Stimulated activated CD4-positive, alpha-beta T cell treated with anti-CD3 and anti-CD28 coated beads, Interleukin-1b, Interleukin-23, amount 100 ng/mL, for 48 hours (primary cell): ENCODE measurements at regions not wholly inside any gene's neighbourhood (a gene's known extent, or its start where the extent isn't known, plus 50 kb on each side); places are given as distances from the start of the nearest gene placed in this dataset.
"Not testable (repeated sequence)": the region's sequence is repeated elsewhere in the genome, so short reads cannot be mapped to it uniquely, and the experiment has no call there.

Experiments
- DNase-seq: peaks from one replicate; pipeline ENCODE4 v3.0.0-alpha.2; 2020

DNA sequence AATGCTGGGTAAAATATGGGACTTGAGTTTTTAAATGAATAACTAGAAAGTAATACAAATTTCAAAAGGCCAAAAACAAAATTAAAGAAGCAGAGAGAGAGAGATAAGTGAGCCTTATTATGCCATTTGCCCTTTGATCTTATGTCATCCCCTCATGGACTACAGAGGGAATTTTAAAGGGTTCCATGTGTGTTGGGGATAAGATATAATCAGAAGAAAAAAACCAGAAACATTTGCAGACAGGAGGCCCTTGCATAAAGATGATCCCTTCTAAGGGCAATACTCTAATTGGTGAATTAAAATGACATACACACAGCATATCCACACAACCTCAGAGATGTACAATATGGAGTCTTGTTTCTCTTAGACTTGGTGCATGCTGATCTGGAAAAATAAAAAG is 406.6 kb upstream of the LARGE1 start:
- no peak for DNase-seq

DNA sequence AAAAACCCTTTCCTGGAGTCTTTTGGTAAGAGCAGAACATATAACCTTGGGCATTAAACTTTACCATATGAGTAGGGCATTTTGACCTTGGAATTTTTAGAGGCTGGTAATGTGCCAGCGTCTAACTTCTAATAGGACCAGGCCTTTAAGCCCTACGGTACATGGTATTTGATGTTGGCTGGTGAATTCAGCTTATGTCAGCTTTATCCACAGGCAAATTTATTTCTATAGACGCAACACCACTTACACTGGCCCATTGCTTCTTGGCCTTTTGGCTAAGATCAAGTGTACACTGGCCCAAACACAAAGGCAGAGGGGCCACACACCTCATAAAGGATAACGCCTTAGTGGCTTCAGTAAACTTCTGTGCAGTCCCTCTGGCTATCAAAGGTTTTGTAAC is 410.2 kb upstream of the LARGE1 start:
- no peak for DNase-seq

DNA sequence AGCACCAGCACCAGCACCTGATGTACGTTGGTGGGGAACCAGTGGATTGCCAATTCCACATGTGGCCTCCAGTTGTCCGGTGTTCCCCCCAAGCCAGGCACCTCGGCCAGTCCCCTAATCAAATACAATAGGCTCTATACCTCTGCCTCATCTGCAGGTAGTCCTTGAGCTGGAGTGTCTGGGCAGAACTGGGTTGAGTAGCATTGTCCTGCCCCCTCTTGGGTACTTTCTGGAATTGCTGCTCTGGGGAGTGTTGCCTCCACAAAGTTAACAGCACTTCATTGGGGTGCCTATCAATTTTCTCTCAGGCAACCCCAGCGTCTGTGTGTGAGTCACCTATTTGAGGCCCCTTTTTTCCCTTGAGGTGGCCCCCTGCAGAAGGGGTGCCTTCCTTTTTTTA is 413.0 kb upstream of the LARGE1 start:
- no peak for DNase-seq

DNA sequence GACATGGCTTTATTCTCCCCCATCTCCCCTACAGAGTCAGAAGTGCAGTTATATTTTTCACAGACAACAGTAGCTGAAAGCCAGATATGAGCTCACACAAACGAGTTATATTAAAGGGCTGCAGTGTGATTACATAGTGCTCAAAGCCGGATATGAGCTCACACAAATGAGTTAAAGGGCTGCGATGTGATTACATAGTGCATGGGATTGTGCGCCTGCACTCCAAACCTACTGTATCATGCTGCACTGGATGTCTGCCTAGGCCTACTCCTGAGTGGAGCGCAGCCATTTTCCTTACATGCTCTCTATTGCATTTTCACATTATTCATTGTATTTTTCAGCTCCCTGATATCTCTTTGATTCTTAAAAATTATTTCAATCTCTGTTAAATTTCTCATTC is 414.6 kb upstream of the LARGE1 start:
- no peak for DNase-seq

DNA sequence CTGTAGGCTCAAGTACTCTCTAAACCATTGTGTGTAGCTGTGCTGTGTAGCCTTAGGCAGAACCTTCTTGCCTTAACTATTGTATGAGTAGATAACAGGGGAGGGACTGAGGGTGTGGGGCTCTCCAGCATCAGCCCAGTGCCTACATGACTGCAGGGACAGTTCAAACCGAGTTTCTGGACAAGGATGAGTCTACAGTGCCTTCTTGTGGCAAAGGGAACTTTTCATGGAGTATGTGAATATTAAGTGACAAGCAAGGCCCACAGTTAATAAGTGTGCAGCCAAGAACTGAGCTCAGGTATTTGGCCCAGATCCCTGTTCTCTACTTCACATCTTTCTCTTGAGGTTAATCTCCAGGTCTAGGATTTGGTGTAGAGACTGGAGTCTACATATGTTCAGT is 424.4 kb upstream of the LARGE1 start:
- DNase-seq, result no peak

DNA sequence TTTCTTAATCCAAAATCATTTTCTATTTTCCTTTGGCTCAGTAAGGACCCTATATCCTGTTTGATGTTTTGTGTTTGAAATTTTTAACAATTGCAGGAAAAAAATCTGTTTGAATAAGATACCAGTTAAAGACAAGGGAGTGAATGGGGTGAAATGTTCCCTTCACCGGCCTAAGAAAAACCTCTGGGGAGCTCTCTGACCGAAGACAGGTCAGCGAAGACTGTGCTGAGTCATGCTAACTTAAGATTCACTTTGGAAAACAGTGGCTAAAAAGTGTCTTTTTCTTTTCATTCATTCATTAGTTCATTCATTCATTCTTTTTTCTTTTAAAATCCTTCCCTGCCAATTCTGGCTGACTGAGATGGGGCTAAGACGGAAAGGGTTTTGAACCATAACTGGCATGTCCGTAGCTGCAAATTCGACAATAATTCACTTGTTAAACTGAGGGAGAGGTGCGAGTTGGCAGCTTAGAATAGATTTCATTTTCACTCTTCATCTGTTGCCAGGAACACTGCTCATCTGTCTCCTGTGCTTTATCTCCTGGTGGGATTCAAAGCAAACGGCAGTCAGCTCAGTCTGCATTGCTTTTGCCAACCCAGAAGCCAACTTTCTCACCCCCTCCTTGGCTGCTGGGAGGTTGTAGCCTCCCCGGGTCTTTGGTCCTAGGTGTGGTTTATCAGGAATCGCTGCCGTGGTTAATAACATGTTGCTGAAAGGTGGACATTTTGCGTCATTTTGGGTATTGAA is 434.0 kb upstream of the LARGE1 start:
- DNase-seq, result no peak

DNA sequence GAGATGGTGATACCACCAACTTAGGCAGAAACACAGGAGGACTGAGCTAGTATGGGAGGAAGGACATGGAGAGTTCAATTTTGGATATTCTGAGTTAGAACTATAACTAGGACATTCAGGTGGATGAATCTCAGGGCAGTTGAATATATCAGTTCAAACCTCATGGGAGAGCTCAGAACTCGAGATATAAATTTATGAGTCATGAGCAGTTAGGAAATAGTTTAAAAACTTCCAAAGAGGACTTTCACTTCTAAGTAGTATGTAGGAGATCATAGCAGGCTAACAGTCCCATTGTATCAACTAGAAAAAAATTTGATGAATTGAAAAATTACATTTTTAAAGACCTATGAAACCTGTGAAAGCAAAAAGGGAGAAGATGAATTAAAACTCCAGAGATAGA is 436.2 kb upstream of the LARGE1 start:
- no peak for DNase-seq

DNA sequence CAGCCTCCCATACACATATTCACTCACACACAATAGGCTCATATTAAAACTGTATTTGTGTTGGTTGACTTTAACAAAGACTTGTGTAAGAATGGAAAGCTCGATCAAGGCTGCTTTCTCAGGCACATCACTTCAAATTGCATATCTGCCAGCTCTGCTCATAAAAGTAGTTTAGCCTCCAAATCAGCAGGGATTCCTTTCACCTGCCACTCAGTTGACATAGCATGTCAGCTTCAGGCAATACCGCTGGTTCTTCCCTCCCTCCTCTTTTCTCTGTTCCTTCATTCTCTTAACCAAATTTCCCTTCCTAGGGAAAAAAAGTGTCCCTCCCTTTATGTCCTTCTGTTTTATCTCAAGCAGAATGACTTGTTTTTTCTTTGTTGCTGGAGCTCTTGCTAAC is 450.4 kb upstream of the LARGE1 start:
- DNase-seq, result no peak

DNA sequence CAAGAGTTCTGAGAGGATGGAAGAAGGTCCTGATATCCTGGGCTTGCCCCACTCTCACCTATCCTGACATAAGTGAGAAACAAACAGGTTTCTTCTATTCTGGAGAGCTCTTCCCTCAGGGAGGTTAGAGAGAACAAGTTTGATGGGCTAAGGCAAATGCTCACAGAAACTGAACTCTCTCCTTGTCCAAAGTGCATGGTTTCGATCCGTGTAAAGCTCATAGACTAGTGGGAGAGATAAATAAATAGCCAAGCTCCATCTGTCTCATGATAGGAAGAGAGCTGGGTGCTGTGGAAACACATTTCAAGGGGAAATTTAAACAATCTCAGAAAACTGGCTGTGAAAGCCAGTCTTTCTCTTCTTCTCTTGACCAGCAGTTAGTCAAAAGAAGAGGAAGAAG is 459.5 kb upstream of the LARGE1 start:
- DNase-seq, result no peak

DNA sequence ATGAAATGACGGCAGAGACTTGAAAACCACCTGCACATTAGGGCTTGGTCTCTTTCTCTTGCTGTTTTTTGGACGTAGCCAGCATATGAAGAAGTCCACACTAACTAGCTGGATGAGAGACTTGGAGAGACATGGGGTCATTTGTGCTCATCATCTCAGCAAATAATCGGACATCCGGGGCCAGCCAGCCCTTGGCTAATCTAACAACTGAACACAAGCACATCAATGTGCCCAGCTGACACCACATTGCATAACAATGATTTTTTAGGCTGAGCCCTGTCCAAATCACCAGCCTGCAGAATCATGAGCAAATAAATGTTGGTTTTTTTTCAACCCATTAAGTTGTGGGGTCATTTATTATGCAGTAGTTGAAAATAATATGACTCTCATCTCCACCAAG is 460.3 kb upstream of the LARGE1 start:
- DNase-seq, result no peak

DNA sequence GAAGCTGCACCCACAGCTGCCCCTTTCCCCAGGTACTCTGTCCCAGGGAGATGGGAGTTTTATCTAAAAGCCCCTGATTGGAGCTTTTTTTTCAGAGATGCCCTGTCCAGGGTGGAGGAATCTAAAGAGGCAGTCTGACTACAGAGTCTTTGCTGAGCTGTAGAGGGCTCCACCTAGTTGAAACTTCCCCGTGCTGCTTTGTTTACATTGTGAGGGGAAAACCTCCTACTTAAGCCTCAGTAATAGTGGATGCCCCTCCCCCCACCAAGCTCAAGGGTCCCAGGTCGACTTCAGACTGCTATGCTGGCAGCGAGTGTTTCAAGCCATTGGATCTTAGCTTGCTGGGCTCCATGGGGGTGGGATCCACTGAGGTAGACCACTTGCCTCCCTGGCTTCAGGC is 470.1 kb upstream of the LARGE1 start:
- no peak for DNase-seq

DNA sequence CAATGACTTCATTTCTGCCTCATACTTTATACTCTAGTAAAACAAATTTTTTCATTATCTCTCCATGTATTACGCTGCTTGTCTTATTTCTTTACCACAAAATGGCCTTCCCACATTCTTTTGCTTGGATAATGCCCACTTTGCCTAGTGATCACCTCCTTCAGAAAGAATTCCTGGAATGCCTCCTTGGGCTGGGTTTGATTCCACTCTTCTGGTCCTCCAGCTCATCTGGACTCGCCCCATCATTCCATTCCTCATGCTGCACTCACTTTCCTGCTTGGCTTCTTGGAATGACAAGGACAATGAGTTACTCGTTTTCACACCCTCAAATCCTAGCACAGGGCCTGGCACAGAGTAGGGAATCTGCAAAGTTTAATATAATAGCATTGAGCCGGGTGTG is 475.1 kb upstream of the LARGE1 start:
- no peak for DNase-seq

DNA sequence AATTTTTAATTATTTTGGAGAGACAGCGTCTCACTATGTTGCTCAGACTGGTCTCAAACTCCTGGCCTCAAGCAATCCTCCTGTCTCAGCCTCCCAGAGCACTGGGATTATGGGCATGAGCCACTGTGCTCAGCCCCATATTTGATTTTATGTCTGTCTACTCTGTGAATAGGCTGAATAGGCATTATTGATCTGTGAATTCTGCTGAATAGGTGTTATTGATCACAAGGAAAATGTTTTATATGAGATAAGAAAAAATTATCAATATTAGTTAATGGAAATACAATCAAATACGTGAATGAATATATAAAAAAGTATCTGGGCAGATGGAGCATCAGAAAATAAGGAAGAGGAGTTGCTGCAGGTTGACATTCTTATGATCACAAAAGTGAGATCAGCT is 483.4 kb upstream of the LARGE1 start:
- no peak for DNase-seq

DNA sequence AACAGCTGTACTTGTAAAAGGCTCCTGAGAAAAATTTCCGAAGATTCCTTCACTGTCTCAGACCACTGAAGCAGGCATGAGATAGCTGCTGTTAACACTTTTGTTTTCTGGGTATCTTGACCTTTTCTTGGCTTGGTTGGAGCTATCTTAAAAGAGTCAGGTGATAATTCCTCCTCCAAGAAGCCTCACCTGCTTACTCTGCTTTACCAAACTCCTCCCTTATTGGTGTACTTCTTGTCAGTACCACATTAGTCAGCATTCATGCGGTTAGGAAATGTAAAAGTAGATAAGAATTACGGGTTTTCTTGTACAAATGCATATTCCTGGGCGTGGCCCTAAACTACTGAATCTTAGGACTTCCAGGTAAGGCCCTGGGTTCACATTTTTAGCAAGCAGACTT is 489.8 kb upstream of the LARGE1 start:
- no peak for DNase-seq

DNA sequence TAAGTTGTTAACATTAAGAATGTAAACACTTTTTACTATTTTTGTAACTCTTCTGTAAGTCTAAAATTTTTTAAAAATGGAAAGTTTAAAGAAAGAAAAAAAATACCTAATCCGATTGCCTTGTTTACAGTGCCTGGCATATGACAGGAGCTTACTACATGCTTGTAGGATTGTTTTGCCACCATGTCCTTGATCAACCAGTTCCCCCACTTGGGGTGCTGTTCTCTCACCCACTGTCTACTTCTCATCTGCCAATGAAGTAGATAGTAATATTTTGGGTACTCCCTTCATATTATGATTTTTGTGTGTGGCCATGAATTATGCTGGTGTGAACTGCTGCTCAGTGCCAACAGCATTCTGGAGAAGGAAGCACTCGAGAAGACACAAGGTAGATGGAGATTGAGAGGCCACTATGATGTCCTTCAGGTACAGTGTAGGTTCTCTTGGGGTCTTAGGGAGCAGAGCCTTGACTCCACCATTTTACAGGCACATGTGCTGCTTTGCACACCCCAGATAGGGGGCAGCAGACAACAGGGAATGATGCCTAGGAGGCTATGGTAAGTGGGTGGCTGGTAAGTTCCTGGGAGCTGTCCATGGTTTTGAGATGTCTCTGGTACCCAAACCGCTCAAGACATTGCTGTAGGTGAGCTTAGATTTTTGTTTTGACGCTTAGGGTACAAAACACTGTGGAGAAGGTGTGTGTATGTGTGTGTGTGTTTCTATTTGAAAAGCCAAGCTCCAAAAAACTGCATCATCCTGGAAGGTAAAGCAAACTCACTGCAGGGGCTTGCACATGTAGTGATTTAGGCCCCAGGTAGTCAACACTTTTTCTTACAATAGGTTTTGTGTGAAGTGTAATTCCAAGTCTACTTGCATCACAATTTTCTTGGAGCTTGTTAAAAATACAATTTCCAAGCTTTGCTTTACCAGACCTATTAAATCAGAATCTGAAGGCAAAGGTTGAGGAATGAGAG is 494.5 kb upstream of the LARGE1 start:
- DNase-seq, result peak; percentile 38

DNA sequence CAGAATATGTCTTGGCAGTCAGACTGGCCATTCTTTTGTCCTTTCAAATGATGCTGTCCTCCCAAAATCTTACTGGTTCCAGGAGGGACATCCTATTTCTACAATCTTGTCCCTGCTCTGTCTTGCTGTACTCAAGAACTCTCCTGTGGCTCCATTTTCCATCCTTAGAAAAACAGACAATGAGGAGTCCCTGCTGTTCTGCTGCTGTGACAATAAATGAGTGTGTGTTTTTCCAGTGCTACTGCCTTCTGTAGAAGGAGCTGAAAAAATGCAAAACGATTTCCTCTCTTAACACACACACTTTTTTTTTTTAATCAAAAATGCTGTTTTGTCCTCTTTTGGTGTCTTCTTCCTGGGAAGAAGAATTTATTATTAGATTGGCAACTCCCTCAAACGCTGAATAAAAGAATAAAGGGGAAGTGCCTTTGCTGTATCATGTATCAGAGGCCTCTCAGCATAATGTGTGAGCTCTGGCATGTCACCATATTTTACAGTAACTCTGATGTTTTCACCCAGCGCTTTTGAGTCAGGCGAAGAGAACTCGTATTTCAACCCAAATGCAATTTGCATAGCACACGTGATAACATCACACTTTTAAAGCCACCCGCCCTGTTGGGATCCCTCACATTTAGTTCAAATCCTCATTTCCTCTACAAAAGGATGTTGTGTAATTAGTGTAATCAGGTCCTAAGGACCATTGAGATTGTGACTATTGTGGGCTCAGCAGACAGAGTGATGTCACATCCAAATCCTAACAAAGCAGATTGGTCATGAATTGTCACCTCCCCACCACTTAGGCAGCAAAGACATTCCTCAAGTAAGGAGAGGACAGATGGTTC is 496.0 kb upstream of the LARGE1 start:
- no peak for DNase-seq

DNA sequence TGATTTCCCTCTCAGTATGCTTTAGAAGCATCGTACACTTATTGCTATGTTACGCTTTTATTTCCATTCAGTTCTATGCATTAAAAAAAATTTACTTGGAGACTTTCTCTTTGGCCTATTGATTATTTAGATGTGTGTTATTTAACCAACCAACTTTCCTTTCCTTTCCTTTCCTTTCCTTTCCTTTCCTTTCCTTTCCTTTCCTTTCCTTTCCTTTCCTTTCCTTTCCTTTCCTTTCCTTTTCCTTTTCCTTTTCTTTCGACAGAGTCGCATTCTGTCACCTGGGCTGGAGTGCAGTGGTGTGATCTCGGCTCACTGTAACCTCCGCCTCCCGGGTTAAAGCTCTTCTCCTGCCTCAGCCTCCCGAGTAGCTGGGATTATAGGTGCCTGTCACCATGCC is 502.7 kb upstream of the LARGE1 start:
- not testable (repeated sequence) for DNase-seq

DNA sequence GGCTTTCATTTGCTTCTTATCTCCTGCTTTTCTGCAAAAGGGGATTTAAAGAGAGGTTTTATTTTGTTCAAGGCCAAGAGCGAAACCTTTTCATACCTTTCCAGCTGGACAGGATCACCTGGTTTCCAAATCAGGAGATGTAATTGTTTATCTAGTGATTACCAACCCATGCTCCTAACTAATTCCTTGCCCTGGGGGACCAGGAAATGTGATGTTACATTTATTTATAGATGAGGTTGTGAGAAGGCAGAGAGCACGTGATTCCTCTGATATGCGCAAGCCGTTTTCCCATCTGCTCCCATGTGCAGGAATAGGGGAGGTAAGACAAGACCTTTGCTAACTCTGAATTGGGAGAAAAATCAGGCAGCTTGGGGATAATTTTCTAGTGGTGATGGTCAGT is 507.2 kb upstream of the LARGE1 start:
- no peak for DNase-seq

DNA sequence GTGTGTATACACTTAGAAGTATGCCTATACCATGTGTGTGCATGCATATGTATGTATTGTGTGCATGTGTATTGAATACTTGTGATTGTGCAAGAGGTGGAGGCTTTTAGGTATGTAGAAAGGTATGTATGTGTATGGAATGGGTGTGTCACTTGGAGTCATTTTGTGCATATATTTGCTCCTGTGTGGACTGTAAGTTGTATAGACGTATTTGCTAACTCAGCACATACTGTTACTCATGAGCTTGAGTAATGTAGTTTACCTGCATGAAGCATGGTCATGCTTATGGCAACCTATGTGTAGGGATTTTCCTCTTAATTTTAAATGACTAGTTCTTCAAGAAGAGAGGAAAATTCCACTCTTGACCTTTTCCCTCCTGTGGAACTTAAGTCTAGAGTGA is 507.6 kb upstream of the LARGE1 start:
- DNase-seq, result no peak

DNA sequence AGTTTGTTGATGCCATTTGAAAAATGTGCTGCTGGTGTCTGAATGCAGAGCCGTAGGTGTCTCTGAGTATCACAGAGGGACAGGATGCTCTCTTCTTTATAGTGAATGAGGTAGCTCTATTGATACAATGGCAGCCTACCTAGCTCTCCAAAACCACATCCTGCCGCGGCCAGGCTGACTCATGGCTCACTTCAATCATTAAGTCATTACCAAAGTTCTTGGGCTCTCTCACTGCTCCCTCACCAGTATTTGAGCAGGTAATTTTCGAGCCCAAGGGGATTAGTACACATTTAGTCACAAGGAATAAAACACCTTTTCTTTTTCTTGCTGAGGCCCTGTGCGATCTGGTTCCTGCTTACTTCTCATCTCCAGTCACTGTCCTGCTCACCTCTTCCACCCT is 509.0 kb upstream of the LARGE1 start:
- peak; percentile 6 for DNase-seq

DNA sequence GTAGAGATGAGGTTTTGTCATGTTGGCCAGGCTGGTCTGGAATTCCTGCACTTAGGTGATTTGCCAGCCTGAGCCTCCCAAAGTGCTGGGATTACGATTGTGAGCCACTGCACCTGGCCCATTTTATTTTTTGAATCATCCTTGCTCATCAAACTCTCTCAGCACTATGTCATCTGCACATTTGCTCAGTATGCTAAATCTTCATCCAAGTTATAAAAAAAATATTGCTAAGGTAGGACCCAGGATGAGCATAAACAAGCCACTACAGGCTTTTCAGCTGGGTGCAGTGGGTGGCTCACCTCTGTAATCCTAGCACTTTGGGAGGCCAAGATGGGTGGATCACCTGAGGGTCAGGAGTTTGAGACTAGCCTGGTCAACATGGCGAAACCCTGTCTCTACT is 510.1 kb upstream of the LARGE1 start:
- DNase-seq, result no peak

DNA sequence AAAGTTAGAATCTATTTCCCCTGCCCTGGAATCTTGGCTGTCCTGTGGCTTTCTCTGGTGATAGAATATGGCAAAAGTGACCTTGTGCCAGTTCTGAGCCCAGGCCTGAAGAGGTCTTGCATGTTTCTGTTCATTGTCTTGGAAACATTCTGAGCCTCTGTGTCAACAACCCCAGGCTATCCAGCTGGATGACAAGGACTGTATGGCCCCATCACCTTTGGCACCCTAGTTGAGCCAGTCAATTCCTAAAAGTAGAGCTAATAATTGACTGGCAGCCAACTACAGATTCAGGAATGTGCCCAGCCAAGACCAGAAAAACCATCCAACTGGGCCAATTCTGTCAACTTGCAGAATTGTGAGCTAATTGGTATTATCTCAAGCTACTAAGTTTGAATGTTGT is 514.1 kb upstream of the LARGE1 start:
- no peak for DNase-seq

DNA sequence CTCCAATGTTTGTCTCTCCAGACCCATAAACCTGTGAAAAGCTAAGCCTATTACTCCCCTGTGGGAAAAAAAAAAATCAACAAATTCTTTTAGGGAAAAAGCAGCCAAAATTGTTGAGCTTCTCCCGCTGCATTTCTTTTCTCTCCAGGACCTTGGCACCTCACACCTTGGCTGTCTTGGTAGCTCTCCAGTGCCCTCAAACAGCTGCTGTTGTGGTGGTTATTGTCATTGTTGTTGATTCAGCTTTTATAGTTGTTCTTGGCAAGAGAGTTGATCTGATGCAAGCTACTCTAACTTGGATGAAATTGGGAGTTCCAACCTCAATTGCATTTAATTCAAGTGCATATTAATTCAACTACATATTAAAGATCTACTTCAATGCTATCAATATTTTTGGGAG is 516.9 kb upstream of the LARGE1 start:
- no peak for DNase-seq
